ENCODE measurements at regions not wholly inside any gene's neighbourhood (a gene's known extent, or its start where the extent isn't known, plus 50 kb on each side); places are given as distances from the start of the nearest gene placed in this dataset.

GRCh38 chr14:101066826-101067510, 163.4 kb upstream of the RTL1 start:
- DNase-seq (ENCODE audit: low read depth), result no peak

- no peak for DNase-seq (ENCODE audit: low read depth)
These were observed 165.0 kb upstream of the RTL1 start for GRCh38 chr14:101068313-101069227.

- no peak for DNase-seq (ENCODE audit: low read depth)
These were observed 165.7 kb upstream of the RTL1 start for GRCh38 chr14:101069228-101069549.

- DNase-seq (ENCODE audit: low read depth), result no peak
These were observed 166.3 kb upstream of the RTL1 start for GRCh38 chr14:101069666-101070362.

GRCh38 chr14:101070540-101071492, 167.3 kb upstream of the RTL1 start:
- DNase-seq (ENCODE audit: low read depth), result no peak

GRCh38 chr14:101071493-101071906, 168.0 kb upstream of the RTL1 start:
- no peak for DNase-seq (ENCODE audit: low read depth)

- no peak for DNase-seq (ENCODE audit: low read depth)
These were observed 168.5 kb upstream of the RTL1 start for GRCh38 chr14:101072070-101072469.

- no peak for DNase-seq (ENCODE audit: low read depth)
These were observed 169.0 kb upstream of the RTL1 start for GRCh38 chr14:101072531-101072930.

- peak; percentile 97 for DNase-seq (ENCODE audit: low read depth)
These were observed 169.5 kb upstream of the RTL1 start for GRCh38 chr14:101072945-101073597.

- no peak for DNase-seq (ENCODE audit: low read depth)
These were observed 170.1 kb upstream of the RTL1 start for GRCh38 chr14:101073598-101073965.

GRCh38 chr14:101074196-101075024, 170.9 kb upstream of the RTL1 start:
- DNase-seq (ENCODE audit: low read depth), result no peak

GRCh38 chr14:101075025-101075800, 171.7 kb upstream of the RTL1 start:
- DNase-seq (ENCODE audit: low read depth), result no peak

GRCh38 chr14:101075801-101076413, 172.4 kb upstream of the RTL1 start:
- DNase-seq (ENCODE audit: low read depth), result no peak

- DNase-seq (ENCODE audit: low read depth), result no peak
These were observed 173.1 kb upstream of the RTL1 start for GRCh38 chr14:101076451-101077198.

- peak; percentile 57 for DNase-seq (ENCODE audit: low read depth)
These were observed 174.1 kb upstream of the RTL1 start for GRCh38 chr14:101077481-101078074.

GRCh38 chr14:101078170-101078891, 174.8 kb upstream of the RTL1 start:
- DNase-seq (ENCODE audit: low read depth), result no peak

- DNase-seq (ENCODE audit: low read depth), result no peak
These were observed 175.3 kb upstream of the RTL1 start for GRCh38 chr14:101078892-101079221.
